GM10266 (cell line): ENCODE measurements at regions not wholly inside any gene's neighbourhood (a gene's known extent, or its start where the extent isn't known, plus 50 kb on each side); places are given as distances from the start of the nearest gene placed in this dataset.
A peak's percentile ranks its signal among the peaks of the same experiment; 100 is the strongest.

Experiments
- DNase-seq: peaks from one replicate; pipeline ENCODE4 v3.0.0; 2012; ENCODE audit errors: extremely low spot score
- TF ChIP-seq, protein P1 (sequence below): IDR thresholded peaks from 2 replicates; pipeline ENCODE4 v1.5.1; 2012; ENCODE audit warnings: mild to moderate bottlenecking, low read depth; ENCODE audit not compliant: control insufficient read depth, insufficient read depth; ENCODE audit errors: missing control alignments

DNA sequence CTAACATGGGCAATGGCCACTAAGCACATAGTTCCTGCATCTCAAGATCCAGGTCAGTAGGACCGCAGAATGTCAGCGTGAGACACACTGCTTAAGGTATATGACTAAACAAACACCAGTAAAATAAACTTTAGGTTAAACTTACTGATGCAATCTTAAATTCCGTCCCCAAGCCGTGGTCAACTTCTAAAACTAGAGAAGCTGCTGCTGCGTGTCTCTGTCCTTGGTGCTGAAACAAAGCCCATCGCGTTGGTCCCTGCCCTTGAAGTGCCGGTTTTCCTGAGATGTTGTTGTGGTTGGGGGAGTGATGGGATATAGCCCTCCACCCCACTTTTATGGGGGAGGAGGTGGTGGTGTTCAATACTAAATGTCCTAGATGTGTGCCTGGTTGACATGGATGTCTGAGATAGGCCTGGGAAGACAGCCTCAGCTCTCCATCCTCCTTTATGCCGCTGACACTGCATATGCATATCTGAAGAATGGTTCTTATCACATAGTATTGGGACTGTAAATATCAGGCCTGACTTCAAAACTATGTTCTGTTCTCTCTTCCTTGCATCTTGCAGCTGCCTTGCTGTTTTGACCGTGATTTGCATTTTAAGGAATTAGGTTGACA, 72.0 kb upstream of the KCNA3 start:
- peak; percentile 49 for DNase-seq

DNA sequence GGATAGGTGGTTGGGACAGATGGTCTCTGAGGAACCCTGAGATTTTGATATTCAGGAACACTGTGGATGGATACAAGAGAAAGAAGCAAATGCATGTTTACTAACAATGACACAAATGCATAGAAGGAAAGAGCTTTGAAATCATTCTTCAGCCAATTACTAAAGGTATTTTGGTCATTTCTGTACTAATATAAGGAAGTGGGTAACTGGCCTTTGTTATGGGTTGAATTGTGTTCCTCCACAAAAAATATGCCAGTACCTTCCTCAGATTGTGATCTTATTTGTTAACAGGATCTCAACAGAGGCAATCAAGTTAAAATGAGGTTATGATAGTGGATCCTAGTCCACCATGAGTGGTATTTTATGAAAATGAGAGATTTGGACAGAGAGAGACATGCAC, 68.7 kb upstream of the KCNA3 start:
- no peak for DNase-seq
- TF ChIP-seq, protein P1, sequence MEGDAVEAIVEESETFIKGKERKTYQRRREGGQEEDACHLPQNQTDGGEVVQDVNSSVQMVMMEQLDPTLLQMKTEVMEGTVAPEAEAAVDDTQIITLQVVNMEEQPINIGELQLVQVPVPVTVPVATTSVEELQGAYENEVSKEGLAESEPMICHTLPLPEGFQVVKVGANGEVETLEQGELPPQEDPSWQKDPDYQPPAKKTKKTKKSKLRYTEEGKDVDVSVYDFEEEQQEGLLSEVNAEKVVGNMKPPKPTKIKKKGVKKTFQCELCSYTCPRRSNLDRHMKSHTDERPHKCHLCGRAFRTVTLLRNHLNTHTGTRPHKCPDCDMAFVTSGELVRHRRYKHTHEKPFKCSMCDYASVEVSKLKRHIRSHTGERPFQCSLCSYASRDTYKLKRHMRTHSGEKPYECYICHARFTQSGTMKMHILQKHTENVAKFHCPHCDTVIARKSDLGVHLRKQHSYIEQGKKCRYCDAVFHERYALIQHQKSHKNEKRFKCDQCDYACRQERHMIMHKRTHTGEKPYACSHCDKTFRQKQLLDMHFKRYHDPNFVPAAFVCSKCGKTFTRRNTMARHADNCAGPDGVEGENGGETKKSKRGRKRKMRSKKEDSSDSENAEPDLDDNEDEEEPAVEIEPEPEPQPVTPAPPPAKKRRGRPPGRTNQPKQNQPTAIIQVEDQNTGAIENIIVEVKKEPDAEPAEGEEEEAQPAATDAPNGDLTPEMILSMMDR: no peak

More for the DNA sequence above, 72.0 kb upstream of the KCNA3 start:
- TF ChIP-seq, protein P1: no peak

DNA sequence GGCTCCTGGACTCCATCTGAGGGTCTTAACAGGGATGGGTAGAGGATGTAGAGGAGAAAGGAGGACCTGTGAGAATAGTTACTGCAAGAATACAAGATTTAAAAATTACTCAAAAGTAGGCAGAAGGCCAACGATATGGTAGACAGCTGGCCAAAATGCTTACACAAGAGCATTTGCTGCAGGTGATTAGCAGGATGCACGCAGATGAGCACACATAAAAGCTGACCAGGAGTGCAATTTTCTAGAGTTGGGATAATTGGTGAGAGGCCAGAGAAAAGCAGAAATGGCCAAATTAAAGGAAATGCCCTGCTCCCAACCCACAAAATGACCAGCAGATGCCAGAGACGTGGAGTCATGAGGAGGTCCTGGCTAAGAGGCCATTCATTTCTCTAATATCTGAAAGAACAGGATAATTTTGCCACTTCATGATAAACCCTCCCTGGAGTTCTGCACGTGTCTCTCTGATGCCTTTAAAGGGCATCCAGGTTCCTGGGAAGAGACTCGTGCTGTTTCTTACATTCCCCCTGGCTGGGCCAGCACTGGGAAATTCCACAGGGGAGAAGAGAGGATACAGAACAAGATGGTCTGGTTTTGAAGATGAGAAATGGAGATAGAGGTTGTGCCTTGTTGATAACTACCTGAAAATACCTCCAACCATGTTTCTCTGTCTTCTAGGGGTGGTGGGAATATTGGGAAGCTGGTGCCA, 62.3 kb upstream of the KCNA3 start:
- TF ChIP-seq, protein P1: no peak
- DNase-seq: no peak

DNA sequence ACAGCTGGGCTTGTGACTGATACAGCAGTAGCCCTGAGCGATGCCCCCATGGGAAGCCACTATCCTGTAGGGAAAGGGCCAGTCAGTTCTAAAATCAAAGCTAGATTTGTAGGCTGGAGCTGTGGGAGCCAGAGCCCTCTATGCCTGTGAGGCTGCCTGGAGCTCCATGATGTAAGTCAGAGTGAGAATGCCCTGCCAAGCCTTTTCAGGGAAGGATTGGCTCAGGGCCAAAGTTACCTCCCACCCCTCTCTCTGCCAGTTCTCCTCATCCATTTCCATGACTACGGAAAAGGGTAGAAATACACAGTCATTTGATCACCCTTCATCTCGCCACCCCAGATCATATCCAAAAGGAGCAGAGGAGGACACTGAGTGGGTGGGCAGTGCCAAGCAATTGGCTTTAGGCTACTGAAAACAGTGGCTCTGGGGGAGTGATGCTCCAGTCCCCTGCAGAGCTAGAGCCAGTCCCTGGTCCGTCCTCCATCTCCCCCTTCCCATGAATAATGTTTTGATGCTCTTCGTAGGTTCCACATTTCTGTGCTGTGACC, 59.5 kb upstream of the KCNA3 start:
- TF ChIP-seq, protein P1: no peak
- DNase-seq: no peak

DNA sequence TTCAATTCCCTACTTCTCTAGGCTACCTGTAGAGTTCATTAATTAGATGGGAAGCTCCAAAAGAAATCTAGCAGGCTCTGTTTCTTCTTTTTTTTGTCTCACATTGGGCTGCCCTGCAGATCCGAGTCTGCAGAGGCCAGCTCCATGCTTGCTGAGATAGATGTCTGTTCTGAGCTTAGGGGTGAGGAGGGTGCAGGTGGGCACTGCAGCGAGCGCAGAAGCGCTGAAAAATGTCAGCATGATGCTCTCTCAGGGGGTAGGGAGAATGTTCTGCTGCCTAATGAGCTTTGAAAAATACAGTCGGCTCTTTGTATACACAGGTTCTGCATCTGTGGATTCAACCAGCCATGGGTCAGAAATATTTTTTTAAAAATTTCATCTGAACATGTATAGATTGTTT, 56.8 kb upstream of the KCNA3 start:
- no peak for DNase-seq
- TF ChIP-seq, protein P1: no peak

DNA sequence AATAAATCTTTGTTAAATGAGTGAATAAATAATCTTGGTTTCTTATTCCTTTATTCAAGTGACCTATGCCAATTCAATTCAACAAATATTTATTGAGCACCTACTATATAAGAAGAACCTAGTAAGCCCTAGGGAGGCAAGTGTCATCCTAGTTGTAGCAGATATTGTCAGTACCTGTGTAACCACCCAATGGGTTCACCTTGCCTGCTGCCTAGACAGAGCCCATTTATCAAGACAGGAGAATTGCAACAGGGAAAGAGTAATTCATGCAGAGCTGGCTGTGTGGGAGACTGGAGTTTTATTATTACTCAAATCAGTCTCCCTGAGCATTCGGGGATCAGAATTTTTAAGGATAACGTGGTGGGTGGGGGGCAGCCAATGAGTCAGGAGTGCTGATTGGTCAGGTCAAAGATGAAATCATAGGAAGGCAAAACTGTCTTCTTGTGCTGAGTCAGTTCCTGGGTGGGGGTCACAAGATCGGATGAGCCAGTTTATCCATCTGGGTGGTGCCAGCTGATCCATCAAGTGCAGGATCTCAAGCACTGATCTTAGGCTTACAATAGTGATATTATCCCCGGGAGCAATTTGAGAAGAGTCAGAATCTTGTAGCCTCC, 53.8 kb upstream of the KCNA3 start:
- TF ChIP-seq, protein P1: no peak
- DNase-seq: no peak
